ENCODE measurements at regions not wholly inside any gene's neighbourhood (a gene's known extent, or its start where the extent isn't known, plus 50 kb on each side); places are given as distances from the start of the nearest gene placed in this dataset.
"Not testable (repeated sequence)": the region's sequence is repeated elsewhere in the genome, so short reads cannot be mapped to it uniquely, and the experiment has no call there.

- no peak for DNase-seq (ENCODE audit: low read depth)
These were observed 225.6 kb upstream of the VLDLR start for GRCh38 chr9:2395814-2396612.

GRCh38 chr9:2396622-2397285 is 224.8 kb upstream of the VLDLR start:
- DNase-seq (ENCODE audit: low read depth): no peak

- not testable (repeated sequence) for DNase-seq (ENCODE audit: low read depth)
These were observed 223.7 kb upstream of the VLDLR start for GRCh38 chr9:2397875-2398274.

DNA sequence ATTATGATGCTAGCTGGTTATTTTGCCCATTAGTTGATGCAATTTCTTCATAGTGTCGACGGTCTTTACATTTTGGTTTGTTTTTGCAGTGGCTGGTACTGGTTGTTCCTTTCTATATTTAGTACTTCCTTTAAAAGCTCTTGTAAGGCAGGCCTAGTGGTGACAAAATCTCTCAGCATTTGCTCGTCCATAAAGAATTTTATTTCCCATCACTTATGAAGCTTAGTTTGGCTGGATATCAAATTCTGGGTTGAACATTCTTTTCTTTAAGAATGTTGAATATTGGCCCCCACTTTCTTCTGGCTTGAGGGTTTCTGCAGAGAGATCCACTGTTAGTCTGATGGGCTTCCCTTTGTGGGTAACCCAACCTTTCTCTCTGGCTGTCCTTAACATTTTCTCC is 219.8 kb upstream of the VLDLR start:
- DNase-seq (ENCODE audit: low read depth): peak; percentile 79

GRCh38 chr9:2403701-2404100 is 217.9 kb upstream of the VLDLR start:
- peak; percentile 45 for DNase-seq (ENCODE audit: low read depth)

GRCh38 chr9:2406252-2406651 is 215.3 kb upstream of the VLDLR start:
- DNase-seq (ENCODE audit: low read depth): no peak

- no peak for DNase-seq (ENCODE audit: low read depth)
These were observed 214.1 kb upstream of the VLDLR start for GRCh38 chr9:2407450-2407849.

DNA sequence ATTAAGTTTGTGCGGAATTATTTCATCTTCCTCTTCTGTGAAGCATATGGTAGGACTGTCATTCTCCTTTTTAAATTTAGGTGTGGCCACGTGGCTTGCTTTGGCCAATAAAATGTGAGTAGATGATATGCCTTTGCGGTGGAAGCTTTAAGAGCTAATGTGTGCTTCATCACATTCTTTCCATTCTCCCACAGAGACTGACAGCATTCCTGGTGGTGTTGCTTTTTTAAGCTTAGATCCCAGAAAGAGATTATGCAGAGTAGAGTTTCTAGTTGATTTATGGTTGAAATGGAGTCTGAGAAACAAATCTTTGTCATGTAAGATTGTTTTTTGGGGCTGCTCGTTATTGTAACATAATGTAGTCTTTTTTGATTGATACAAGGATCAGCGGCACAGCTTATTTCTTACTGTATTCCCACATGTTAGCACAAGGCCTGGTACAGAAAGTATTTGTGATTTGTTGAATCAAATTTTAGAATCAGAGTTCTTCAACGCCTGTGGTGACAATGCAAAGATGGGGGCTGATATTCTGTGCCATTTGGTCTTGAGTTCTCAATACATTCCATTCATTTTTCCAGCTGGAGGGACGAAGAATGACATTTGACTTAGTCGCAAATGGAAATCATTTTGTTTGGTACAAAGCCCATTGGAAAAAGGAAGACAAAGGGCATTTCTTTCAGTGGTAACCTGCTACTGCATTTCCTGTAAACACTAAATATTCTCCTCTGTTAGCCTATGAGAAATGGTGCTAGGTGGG is 209.9 kb upstream of the VLDLR start:
- DNase-seq (ENCODE audit: low read depth): peak; percentile 94

DNA sequence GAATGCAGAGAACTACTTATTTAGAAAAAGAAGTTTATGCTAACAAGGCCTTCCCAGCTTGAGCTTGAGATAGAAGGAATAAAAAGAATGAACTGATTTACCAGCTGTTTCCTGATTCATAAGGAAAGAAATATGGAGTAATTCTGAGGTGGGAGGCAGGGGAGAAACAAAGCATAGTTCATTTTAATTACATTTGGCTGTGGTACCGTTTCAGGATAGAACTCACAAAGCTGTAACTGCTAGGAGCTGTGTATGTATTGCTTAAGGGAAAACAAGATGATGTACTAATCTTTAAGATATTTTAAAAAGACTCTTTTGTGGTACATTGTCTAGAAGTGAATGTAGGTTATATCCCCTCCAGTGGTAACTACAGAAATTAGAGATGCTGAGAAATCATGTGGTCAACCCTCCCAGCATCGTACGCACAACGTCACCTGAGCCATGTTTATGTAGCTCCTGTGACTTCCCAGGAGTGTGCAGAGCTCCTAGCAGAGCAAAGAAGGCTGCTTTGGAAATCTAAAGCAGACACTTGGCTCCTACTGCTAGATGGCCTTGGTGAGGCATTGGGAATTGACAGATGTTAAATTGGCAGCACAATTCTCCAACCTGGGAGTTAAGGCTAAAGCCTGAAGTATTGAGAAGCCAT is 208.3 kb upstream of the VLDLR start:
- DNase-seq (ENCODE audit: low read depth): peak; percentile 71

GRCh38 chr9:2414465-2414864 is 207.1 kb upstream of the VLDLR start:
- DNase-seq (ENCODE audit: low read depth): peak; percentile 79

DNA sequence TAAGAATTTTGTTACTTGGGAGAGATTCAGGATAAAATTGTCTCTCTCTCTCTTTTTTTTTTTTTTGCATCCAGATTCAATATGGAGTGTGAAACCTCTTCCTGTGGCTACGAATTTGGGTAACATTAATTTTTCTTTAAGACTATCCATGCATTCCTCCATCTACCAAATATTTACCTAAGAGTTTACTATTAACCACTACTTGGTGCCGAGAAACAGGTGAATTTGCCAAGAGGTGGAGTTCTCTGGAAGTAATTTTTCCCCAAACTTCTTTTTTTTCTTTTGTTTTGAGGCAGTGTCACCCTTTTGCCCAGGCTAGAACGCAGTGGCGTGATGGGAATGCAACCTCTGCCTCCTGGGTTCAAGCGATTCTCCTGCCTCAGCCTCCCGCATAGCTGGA is 206.3 kb upstream of the VLDLR start:
- DNase-seq (ENCODE audit: low read depth): no peak

- no peak for DNase-seq (ENCODE audit: low read depth)
These were observed 203.9 kb upstream of the VLDLR start for GRCh38 chr9:2417730-2418129.

DNA sequence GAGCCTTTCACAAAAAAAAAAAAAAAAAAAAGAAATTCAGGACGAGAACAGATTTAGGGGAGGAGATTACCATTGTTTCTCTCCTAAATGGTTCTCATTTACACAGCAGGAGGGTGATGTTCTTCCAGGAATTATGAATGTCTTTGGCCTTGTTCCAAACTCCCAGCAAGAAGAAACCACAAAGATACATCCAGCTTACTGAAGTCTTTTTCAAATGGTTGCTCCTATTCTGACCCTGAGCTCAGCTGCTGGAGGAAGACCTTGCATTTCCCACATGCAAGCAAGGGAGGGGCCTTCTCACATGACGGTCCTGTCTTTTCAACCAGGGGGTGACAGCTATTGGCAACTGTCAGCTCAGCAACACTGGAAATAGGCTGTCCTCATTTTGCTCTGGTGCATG is 203.0 kb upstream of the VLDLR start:
- peak; percentile 87 for DNase-seq (ENCODE audit: low read depth)

GRCh38 chr9:2419347-2419746 is 202.2 kb upstream of the VLDLR start:
- DNase-seq (ENCODE audit: low read depth): no peak

DNA sequence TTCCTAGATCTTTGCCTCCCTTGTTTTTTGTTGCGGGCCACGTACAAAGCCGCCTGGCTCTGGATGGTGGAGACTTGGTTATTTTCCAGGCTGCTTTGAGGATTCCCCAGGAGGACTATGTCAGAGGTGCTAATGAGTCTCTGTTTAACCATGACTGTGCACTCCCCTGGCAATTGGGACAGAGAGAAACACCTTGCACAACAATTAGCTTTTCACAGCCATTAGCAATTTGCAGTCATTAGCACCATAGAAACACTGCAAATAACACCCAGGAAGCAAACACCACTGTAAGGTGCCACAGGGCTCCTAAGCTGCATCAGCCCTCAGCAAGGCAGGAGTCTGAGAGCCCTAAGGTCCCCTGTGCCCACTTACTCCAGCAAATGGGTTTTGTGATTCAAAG is 201.0 kb upstream of the VLDLR start:
- no peak for DNase-seq (ENCODE audit: low read depth)

DNA sequence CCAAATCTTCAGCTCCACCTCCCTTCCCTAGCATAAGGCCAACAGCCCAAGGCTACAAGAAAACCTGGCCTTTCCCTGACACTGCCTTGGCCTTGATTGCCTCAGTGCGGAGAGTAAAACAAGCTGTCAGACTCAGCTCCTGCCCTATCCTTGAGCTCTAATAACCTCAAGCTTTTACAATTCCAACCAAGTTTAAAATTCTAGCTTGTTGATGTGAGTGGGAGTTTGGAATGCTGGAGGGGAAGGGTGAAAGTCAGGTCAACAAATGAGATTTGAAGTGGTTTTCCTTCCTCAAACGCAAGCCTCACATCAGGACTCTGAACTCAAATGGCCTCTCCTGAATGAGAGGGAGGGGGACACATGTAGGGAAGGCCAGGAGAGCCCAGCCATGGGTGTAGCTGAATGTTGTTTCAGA is 197.0 kb upstream of the VLDLR start:
- DNase-seq (ENCODE audit: low read depth): peak; percentile 77

- no peak for DNase-seq (ENCODE audit: low read depth)
These were observed 195.9 kb upstream of the VLDLR start for GRCh38 chr9:2425676-2426075.

DNA sequence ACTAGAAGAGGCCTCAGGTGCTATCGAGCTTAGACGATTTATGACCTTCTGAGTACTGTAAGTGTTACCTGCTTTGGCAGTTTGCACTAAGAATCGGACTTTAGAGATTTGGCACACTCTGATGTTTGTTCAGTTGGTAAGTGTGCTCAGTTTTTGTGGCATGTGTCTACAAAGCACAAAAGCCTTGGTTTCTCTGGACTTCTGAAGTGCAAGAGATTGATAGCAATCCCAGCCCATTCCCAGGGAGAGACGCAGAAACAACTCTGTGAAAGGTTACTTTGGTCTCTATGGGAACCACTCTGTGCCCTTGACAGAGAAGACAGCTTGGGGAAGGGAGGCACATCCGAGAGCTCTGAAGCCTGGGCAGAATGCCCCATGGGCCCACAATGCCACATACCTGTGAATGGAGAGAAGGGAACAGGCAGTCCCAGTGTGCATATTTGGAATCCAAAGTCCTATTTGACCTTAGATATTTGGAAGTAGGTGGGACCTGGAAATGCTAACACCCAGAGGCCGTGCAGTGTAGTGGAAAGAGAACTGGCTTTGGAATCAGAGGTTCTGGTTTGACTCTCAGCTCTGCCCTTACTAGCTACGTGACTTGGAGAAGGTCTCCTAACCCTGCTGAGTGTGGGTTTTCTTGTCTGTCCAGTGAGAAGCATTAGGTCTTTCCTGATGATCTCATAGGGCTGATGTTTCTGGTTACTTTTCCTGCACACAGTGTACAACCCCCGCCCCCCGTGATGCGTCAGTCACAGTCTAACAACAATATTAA is 194.3 kb upstream of the VLDLR start:
- DNase-seq (ENCODE audit: low read depth): peak; percentile 28

DNA sequence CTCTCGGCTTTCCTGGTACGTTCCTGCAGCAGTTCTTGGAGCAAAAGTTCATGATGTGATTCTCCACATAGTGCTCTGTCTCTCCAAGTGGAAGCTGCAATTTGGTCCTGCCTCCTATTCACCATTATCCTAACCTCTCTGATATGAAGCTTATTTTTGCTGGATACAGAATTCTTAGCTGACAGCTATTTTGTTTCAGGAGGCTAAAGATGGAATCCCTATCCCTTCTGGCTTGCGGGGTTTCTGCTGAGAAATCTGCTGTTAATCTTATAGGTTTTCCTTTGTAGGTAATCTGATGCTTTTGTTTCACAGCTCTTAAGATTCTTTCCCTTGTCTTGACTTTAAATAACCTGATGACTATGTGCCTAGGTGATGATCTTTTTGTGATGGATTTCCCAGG is 181.6 kb upstream of the VLDLR start:
- no peak for DNase-seq (ENCODE audit: low read depth)

DNA sequence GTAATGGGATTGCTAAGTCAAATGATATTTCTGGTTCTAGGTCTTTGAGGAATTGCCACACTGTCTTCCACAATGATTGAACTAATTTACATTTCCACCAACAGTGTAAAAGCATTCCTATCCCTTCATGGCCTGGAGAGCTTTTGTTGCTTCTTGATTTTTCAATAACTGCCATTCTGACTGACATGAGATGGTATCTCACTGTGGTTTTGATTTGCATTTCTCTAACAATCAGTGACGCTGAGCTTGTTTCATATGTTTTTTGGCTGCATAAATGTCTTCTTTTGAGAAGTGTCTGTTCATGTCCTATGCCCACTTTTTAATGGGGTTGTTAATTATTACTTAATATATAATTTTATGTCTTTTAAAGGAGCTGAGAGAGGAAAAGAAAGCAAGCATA is 177.7 kb upstream of the VLDLR start:
- DNase-seq (ENCODE audit: low read depth): not testable (repeated sequence)

GRCh38 chr9:2448193-2448738 is 173.3 kb upstream of the VLDLR start:
- DNase-seq (ENCODE audit: low read depth): no peak

Data from EH (cell line).